ENCODE measurements at regions not wholly inside any gene's neighbourhood (a gene's known extent, or its start where the extent isn't known, plus 50 kb on each side); places are given as distances from the start of the nearest gene placed in this dataset.
"Not testable (repeated sequence)": the region's sequence is repeated elsewhere in the genome, so short reads cannot be mapped to it uniquely, and the experiment has no call there.

DNA sequence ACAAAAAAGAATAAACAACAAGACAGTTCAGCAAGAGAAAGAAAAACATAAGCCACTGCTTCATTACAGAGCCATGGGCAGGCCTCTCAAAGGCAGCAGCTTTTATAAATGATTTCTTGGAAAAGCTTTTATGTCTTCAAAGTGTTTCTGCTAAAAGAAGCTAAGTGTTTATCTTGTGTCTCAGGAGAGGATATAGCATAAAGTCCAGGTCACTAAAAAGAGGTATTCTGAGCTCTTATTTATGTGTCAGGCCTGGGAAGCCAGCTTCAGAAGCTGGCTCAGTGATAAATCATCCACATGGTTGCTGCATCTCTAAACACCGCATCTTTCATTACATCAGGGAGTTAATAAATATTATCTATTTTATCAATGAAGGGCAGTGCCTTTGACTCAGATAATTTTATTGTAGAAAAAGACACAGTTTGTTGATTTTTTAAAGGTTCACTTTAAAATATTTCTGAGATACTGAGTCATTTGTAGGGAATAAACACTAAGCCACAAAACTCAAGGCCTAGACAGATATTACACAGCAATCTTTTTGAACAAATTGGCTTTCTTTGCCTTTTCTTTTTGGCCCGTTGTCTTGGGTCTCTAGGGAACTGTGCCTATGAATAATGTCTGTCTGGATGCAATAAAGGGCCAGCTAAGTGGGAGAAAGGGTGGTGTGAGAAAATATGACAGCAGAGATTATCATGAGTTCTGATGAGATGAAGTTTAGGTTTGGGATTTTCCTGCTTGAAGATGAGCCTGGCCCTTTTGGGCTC, 1086.6 kb downstream of the UQCRFS1 start:
- ChIA-PET POLR2A (no interaction called here), CTCF (no interaction called here)
- Histone ChIP-seq H3K27me3 (ENCODE audit: control insufficient read depth, insufficient read depth, low read length) (no peaks in the 10 kb centered on the region), H3K4me3 (ENCODE audit: low read depth, low read length) (no peak overlapping the region), H3K36me3 (ENCODE audit: control insufficient read depth, insufficient read depth, low read length) (no peaks in the 10 kb centered on the region)
- DNase-seq (ENCODE audit: low read depth), result no peak
- TF ChIP-seq, protein P1, sequence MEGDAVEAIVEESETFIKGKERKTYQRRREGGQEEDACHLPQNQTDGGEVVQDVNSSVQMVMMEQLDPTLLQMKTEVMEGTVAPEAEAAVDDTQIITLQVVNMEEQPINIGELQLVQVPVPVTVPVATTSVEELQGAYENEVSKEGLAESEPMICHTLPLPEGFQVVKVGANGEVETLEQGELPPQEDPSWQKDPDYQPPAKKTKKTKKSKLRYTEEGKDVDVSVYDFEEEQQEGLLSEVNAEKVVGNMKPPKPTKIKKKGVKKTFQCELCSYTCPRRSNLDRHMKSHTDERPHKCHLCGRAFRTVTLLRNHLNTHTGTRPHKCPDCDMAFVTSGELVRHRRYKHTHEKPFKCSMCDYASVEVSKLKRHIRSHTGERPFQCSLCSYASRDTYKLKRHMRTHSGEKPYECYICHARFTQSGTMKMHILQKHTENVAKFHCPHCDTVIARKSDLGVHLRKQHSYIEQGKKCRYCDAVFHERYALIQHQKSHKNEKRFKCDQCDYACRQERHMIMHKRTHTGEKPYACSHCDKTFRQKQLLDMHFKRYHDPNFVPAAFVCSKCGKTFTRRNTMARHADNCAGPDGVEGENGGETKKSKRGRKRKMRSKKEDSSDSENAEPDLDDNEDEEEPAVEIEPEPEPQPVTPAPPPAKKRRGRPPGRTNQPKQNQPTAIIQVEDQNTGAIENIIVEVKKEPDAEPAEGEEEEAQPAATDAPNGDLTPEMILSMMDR (IDR thresholded peaks at IDR 0.05; ENCODE audit: insufficient read depth, low read depth, low read length), result no peak

GRCh38 chr19:28122734-28123133, 1090.2 kb downstream of the UQCRFS1 start:
- no peak overlapping the region for H3K4me3 ChIP-seq (ENCODE audit: low read depth, low read length)
- ChIA-PET POLR2A (no interaction called here), CTCF (no interaction called here)
- DNase-seq (ENCODE audit: low read depth), result no peak
- H3K27me3 ChIP-seq (ENCODE audit: control insufficient read depth, insufficient read depth, low read length), result no peaks in the 10 kb centered on the region
- H3K36me3 ChIP-seq (ENCODE audit: control insufficient read depth, insufficient read depth, low read length), result no peaks in the 10 kb centered on the region
- TF ChIP-seq, protein P1 (IDR thresholded peaks at IDR 0.05; ENCODE audit: insufficient read depth, low read depth, low read length), result no peak

- TF ChIP-seq, protein P1 (IDR thresholded peaks at IDR 0.05; ENCODE audit: insufficient read depth, low read depth, low read length), result no peak
- ChIA-PET POLR2A (no interaction called here), CTCF (no interaction called here)
- Histone ChIP-seq H3K36me3 (ENCODE audit: control insufficient read depth, insufficient read depth, low read length) (no peaks in the 10 kb centered on the region), H3K4me3 (ENCODE audit: low read depth, low read length) (no peak overlapping the region), H3K27me3 (ENCODE audit: control insufficient read depth, insufficient read depth, low read length) (no peaks in the 10 kb centered on the region)
- DNase-seq (ENCODE audit: low read depth), result no peak
These were observed 1094.7 kb downstream of the UQCRFS1 start for GRCh38 chr19:28118235-28118634.

DNA sequence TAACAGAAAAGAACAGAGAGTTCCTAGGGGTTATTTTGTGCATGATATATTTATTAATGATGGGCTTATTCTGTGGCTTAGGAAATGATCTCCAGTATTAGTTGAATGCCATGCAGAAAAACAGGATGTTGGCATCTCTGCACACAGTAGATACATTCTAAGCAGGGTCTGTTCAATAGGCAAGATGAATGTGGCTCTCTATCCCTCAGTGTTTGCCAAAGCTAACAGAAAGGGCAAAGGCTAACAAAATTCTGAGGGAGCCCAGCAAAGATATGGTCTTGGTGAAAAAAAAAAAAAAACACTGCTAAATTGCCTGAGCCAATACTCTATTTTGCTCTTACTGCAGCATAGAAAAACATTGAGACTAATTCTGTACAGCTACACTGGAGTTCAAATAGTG, 1095.8 kb downstream of the UQCRFS1 start:
- POLR2A ChIA-PET, result no interaction called here
- Histone ChIP-seq H3K36me3 (ENCODE audit: control insufficient read depth, insufficient read depth, low read length) (no peaks in the 10 kb centered on the region), H3K4me3 (ENCODE audit: low read depth, low read length) (no peak overlapping the region), H3K27me3 (ENCODE audit: control insufficient read depth, insufficient read depth, low read length) (no peaks in the 10 kb centered on the region)
- no peak for DNase-seq (ENCODE audit: low read depth)
- TF ChIP-seq, protein P1 (IDR thresholded peaks at IDR 0.05; ENCODE audit: insufficient read depth, low read depth, low read length), result no peak
- CTCF ChIA-PET, result no interaction called here

DNA sequence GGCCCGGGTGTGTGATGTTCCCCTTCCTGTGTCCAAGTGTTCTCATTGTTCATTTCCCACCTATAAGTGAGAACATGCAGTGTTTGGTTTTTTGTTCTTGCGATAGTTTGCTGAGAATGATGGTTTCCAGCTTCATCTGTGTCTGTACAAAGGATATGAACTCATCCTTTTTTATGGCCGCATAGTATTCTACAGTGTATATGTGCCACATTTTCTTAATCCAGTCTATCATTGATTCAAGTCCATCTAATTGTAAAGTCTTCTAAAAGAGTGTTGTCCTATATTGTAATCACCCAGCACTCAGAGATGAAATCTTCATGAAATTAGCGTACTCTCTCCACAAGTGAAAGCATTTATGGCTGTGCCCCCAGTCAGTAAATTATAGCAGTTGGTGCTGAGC, 1096.6 kb downstream of the UQCRFS1 start:
- POLR2A ChIA-PET; DNase-seq (ENCODE audit: low read depth); H3K4me3 ChIP-seq (ENCODE audit: low read depth, low read length); H3K27me3 ChIP-seq (ENCODE audit: control insufficient read depth, insufficient read depth, low read length); CTCF ChIA-PET; H3K36me3 ChIP-seq (ENCODE audit: control insufficient read depth, insufficient read depth, low read length): not testable (repeated sequence)

- CTCF ChIA-PET, result no interaction called here
- TF ChIP-seq, protein P1 (IDR thresholded peaks at IDR 0.05; ENCODE audit: insufficient read depth, low read depth, low read length), result no peak
These were observed 1109.0 kb downstream of the UQCRFS1 start for GRCh38 chr19:28103921-28104320.

GRCh38 chr19:28084659-28085157, 1128.2 kb downstream of the UQCRFS1 start:
- H3K27me3 ChIP-seq (ENCODE audit: control insufficient read depth, insufficient read depth, low read length); DNase-seq (ENCODE audit: low read depth); CTCF ChIA-PET; H3K36me3 ChIP-seq (ENCODE audit: control insufficient read depth, insufficient read depth, low read length); POLR2A ChIA-PET; H3K4me3 ChIP-seq (ENCODE audit: low read depth, low read length): not testable (repeated sequence)

More at GRCh38 chr19:28103921-28104320, 1109.0 kb downstream of the UQCRFS1 start:
- Histone ChIP-seq H3K36me3 (ENCODE audit: control insufficient read depth, insufficient read depth, low read length) (no peaks in the 10 kb centered on the region), H3K4me3 (ENCODE audit: low read depth, low read length) (no peak overlapping the region), H3K27me3 (ENCODE audit: control insufficient read depth, insufficient read depth, low read length) (no peaks in the 10 kb centered on the region)
- DNase-seq (ENCODE audit: low read depth), result no peak
- POLR2A ChIA-PET, result no interaction called here

Data from BJ (cell line).